ENCODE measurements at regions not wholly inside any gene's neighbourhood (a gene's known extent, or its start where the extent isn't known, plus 50 kb on each side); places are given as distances from the start of the nearest gene placed in this dataset.

DNA sequence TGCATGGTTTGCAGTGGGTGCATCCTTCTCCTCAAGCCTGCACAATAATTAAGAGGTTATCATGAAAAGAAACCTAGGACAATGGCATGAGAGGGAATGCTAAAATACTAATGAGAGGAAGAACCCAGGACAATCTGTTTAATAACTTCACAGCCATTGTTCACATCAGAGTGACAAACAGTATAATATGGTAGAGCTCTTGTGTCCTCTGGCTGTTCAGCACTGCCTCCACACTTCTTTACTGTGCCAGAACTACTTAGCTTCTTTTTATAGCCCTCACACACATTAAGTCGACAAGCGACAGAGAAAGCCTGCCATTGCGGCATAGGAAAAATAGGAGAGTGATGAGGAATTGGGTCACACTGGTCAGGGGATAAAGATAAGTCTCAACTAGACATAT, 65.0 kb upstream of the MEIS2 start:
- no peak for DNase-seq

DNA sequence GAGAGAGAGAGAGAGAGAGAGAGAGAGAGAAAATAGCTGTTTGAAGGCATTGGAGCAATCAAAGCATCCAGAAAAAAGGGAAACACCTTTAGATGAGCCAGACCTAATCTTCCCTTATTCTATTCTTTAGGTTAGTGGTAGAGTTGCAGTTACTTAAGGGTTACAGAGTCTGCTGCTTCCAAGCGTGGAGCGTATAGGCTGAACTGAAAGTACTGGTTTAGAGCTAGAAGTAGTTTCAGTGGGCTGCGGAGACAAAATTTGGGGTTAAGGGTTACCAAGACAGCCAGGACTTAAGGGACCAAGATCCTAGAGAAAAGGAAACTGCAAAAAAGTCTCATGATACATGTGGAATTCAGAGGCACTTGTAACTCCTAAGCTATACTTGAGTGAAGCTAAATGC, 66.1 kb upstream of the MEIS2 start:
- no peak for DNase-seq

GRCh38 chr15:37181339-37181738, 81.0 kb upstream of the MEIS2 start:
- no peak for DNase-seq

DNA sequence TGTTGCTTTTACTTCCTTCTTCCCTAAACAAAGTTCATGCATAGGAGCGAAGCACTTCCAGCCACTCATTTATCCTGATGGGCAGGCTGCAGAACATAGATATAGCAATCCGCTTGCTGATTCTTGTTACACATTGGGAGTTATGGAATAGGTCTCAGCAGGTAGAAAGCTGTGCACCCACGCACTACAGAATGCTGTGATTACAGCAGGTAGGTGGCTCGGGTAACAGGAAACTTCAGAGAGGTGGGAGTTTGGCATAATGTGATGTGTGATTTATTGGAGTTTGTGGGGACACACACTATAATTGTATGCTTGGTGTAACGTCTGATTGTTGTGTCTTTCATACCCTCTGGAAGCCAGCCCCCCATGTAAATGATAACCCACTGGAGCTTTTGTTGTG, 99.2 kb upstream of the MEIS2 start:
- DNase-seq = no peak

- no peak for DNase-seq
These were observed 102.7 kb upstream of the MEIS2 start for GRCh38 chr15:37203050-37203449.

DNA sequence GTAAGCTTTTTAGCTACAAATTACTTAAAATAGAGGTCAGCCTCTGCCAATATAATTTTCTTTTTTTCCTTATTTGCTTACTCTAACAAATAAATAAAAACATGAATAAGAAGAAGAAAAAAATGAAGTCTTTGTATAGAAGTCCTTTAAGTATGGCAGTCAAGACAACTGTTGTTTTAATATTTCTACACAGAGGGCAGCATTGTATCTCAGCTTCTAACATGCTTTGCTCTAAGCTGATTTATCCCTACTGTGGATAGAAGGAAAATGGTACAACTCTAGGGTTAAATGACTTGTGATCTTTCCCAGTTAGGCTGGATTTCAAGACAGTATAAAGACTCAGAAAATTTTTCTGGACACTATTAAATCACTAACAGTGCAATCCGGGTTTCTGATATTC, 104.3 kb upstream of the MEIS2 start:
- DNase-seq = no peak

DNA sequence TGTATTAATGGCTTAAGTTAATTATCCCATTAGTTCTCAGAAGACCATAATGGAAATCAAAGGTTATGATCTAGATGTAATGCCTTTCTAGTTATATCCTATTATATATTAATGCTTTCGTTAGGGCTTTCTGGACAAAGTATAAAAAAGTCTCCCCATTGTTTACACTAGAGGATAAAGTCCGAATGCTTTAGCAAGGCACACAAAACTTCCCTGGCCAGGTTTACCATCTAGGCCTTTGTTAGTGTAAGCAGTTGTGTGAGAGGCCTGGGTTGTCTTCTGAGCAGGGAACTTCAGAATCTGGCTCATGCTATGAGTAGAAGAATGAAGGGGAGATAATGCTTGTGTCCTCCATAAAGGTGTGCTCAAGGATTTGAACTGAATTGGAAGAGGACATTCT, 106.3 kb upstream of the MEIS2 start:
- no peak for DNase-seq

DNA sequence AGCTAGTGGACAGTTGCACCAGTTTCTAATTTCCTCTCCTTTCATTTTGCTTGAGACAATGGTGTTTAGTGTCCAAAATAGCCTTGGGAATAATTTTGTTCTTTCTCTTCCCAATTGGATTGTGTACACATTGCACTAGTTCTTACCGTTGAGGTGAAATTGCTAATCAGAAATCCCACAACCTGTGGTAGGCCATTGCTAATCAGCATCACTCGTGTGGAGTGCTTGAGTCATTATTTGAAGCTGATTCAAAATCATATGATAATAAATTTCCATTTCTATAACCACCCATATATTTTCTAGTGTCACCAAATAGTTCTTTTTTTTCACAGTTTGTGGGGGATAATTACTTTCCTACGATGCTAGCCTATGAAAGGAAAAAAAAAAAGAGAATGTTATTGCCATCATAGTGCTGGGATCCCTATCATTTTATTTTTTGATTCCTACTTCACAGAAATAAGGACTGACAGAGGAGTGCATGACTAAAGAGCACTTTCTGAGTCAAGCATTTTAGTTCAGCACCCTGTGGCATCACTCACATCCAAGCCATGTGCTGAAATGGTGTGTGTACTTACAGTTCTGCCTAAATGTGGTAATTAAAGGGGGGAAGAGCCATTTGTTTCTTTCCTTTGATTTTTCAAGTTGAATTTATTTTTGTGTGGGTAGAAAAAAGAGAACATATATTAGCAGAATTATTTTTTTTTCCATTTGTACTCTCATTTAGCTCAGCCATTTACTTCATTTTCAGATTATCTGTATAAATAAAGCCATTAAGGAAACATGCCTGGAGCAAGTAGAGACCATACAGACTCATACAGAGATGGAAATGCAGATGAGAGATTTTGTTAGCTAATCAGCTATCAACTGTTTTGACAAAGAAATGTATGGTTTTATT, 108.0 kb upstream of the MEIS2 start:
- no peak for DNase-seq

DNA sequence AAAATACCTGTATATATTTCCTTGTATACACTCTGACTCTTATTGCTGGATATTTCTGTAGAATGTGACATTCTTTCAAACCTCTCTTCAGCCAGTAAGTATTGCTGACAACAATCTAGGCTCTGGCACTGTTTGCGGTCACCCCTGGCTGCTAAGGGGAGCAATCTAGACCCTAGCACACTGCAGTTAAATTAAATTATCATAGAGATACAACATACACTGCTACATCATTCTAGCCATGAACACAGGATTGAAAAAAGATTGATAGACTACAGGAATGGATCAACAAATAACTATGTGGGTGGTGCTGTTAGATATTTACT, 108.7 kb upstream of the MEIS2 start:
- no peak for DNase-seq

DNA sequence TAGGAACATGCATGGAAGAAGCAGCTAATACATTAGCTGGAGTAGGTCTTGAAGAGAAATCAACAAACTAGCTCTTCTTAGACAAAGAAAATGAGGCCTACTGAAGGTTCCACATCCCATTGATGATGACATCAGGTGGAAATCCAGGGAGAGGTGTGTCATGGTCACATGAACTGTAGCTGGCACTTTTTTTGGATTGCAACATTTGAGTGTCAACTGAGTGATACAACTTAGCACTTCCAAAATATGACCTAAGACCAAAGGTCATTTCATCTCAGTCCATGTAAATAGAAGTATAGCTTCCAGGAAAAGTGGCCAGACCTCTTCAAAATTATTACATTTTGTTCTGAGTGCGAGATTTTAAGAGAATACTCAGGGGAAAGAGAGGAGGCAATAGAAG, 117.2 kb upstream of the MEIS2 start:
- no peak for DNase-seq

- no peak for DNase-seq
These were observed 118.1 kb upstream of the MEIS2 start for GRCh38 chr15:37218351-37218916.

DNA sequence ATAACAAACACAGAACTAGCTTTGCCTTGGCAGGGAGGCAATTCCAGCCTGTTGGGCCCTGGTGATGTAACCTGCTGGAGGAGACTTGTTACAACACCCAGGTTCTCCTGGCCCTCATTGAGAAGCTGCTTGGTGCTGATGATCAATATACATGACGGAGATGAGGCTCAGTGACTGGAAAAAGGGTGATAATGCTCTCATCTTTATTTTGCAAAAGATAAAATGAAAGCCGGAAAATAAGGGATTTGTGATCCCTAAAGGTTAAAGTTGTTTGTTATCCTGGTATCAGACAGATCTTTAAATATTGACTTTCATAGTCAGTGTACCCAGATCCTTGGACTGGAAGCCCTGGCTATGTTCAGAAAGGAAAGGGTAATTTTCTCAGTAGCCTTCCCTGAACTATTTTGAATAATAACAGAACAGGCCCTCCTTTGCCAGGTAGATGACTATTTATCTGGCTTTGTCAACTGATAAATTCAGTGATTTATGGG, 118.9 kb upstream of the MEIS2 start:
- no peak for DNase-seq

DNA sequence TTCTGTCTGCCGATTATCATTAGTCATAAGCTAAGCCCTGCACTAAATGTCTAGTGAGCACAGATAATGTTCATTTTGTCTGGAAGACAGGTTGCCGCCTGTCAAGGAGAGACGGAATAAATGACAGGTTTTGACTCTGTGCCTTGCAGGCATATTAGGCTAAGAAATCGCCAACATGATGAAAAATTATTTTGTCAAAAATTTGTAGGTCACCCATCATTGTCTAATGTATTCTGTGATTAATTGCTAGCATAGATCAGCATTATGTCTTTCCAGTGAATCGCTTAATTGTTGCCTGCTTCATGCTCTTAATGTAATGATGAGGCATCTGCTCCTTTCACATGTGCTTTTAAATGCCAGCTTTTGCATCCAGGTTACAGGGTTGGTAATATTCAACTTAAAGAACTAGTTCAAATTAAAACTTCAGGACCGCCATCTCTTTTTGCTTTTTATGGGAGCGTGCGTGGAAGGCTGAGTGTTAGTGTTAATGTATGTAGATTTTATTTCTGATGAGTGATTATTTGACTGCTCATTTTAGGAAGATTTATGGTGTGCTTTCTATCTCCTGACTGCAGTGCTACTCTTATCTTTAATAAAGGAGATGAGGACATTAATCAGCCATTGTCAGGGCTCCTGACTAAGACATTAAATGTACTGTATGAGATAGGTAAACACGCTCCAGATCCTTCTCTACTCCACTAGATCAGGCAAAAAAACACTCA, 120.8 kb upstream of the MEIS2 start:
- DNase-seq = no peak

DNA sequence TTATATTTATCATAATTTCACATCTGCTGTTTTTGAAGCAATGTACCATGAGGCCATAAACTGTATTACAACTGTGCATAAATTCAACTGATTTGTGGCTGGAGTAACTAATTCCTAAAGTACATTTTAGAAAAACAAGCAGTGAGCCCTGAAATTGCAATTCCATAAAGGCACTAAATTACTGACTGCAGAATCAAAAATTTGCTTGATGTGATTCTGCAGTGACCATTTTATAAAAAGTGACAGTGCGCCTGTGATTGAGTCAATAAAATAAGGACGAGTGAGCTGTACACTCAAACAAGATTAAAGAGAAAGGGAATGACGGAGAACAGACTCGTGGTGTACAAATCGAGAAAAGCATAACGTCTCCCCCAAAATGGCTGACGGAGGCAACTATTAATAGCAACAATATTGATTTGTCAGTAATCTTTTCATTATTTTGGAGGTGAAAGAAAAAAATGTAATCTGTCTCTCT, 121.4 kb upstream of the MEIS2 start:
- no peak for DNase-seq

- no peak for DNase-seq
These were observed 122.7 kb upstream of the MEIS2 start for GRCh38 chr15:37223089-37223488.

GRCh38 chr15:37229855-37230619, 129.7 kb upstream of the MEIS2 start:
- DNase-seq = no peak

GRCh38 chr15:37245358-37245757, 145.0 kb upstream of the MEIS2 start:
- no peak for DNase-seq

GRCh38 chr15:37246065-37246464, 145.7 kb upstream of the MEIS2 start:
- DNase-seq = no peak

- no peak for DNase-seq
These were observed 146.5 kb upstream of the MEIS2 start for GRCh38 chr15:37246856-37247255.

- DNase-seq = no peak
These were observed 148.9 kb upstream of the MEIS2 start for GRCh38 chr15:37249249-37249648.

GRCh38 chr15:37252530-37252929, 152.2 kb upstream of the MEIS2 start:
- no peak for DNase-seq

- no peak for DNase-seq
These were observed 153.5 kb upstream of the MEIS2 start for GRCh38 chr15:37253877-37254276.

- no peak for DNase-seq
These were observed 159.9 kb upstream of the MEIS2 start for GRCh38 chr15:37260255-37260654.
